ENCODE measurements at regions not wholly inside any gene's neighbourhood (a gene's known extent, or its start where the extent isn't known, plus 50 kb on each side); places are given as distances from the start of the nearest gene placed in this dataset.
A peak's percentile ranks its signal among the peaks of the same experiment; 100 is the strongest.

- no peak for DNase-seq
- Histone ChIP-seq H3K79me2 (ENCODE audit: insufficient read depth, low read length) (no peaks in the 10 kb centered on the region), H3K27me3 (ENCODE audit: insufficient read depth, low read length, poor library complexity) (no peaks in the 10 kb centered on the region), H3K4me3 (ENCODE audit: low read depth in 1 of 2, low read length in 2 of 2) (no peak overlapping the region), H3K9me3 (ENCODE audit: insufficient read depth, low read length, severe bottlenecking) (no peaks in the 10 kb centered on the region), H3K9ac (ENCODE audit: low read depth, low read length) (no peak overlapping the region), H4K20me1 (ENCODE audit: insufficient read depth, low read length) (no peaks in the 10 kb centered on the region), H3K4me2 (ENCODE audit: insufficient read depth, low read length) (no peak overlapping the region), H3K27ac (ENCODE audit: low read length) (no peak overlapping the region), H3K4me1 (ENCODE audit: insufficient read depth, low read length) (no peaks in the 10 kb centered on the region), H3K36me3 (ENCODE audit: insufficient read depth, low read length) (no peaks in the 10 kb centered on the region), H2AFZ (ENCODE audit: low read depth, low read length) (no peak overlapping the region)
- TF ChIP-seq CTCF (IDR thresholded peaks at IDR 0.05; ENCODE audit: borderline replicate concordance, extremely low read depth, low read length, poor library complexity, severe bottlenecking) = no peak
- TF ChIP-seq EZH2 (IDR thresholded peaks at IDR 0.05; ENCODE audit: borderline replicate concordance, low read depth, low read length, severe bottlenecking) = no peak
- ATAC-seq (ENCODE audit: insufficient read depth, low read depth) = no peak
Measured at GRCh38 chr14:51321036-51321435, 81.0 kb downstream of the TMX1 start.

GRCh38 chr14:51323492-51323891 is 83.4 kb downstream of the TMX1 start:
- no peak overlapping the region for H3K9ac ChIP-seq (ENCODE audit: low read depth, low read length)
- H3K79me2 ChIP-seq (ENCODE audit: insufficient read depth, low read length) = no peaks in the 10 kb centered on the region
- no peak overlapping the region for H3K4me3 ChIP-seq (ENCODE audit: low read depth in 1 of 2, low read length in 2 of 2)
- H4K20me1 ChIP-seq (ENCODE audit: insufficient read depth, low read length) = no peaks in the 10 kb centered on the region
- no peak overlapping the region for H3K4me2 ChIP-seq (ENCODE audit: insufficient read depth, low read length)
- ATAC-seq (ENCODE audit: insufficient read depth, low read depth) (no peak), DNase-seq (no peak)
- TF ChIP-seq EZH2 (IDR thresholded peaks at IDR 0.05; ENCODE audit: borderline replicate concordance, low read depth, low read length, severe bottlenecking) (no peak), CTCF (IDR thresholded peaks at IDR 0.05; ENCODE audit: borderline replicate concordance, extremely low read depth, low read length, poor library complexity, severe bottlenecking) (no peak)
- no peaks in the 10 kb centered on the region for H3K36me3 ChIP-seq (ENCODE audit: insufficient read depth, low read length)
- no peak overlapping the region for H3K27ac ChIP-seq (ENCODE audit: low read length)
- H3K4me1 ChIP-seq (ENCODE audit: insufficient read depth, low read length) = peaks cover 11% of the 10 kb centered on the region
- no peaks in the 10 kb centered on the region for H3K9me3 ChIP-seq (ENCODE audit: insufficient read depth, low read length, severe bottlenecking)
- H3K27me3 ChIP-seq (ENCODE audit: insufficient read depth, low read length, poor library complexity) = no peaks in the 10 kb centered on the region
- H2AFZ ChIP-seq (ENCODE audit: low read depth, low read length) = no peak overlapping the region

GRCh38 chr14:51327376-51327775 is 87.3 kb downstream of the TMX1 start:
- no peak for ATAC-seq (ENCODE audit: insufficient read depth, low read depth)
- Histone ChIP-seq H3K36me3 (ENCODE audit: insufficient read depth, low read length) (no peaks in the 10 kb centered on the region), H3K27ac (ENCODE audit: low read length) (no peak overlapping the region), H3K79me2 (ENCODE audit: insufficient read depth, low read length) (no peaks in the 10 kb centered on the region), H2AFZ (ENCODE audit: low read depth, low read length) (no peak overlapping the region), H4K20me1 (ENCODE audit: insufficient read depth, low read length) (no peaks in the 10 kb centered on the region), H3K4me1 (ENCODE audit: insufficient read depth, low read length) (peaks cover 16% of the 10 kb centered on the region), H3K4me2 (ENCODE audit: insufficient read depth, low read length) (0 out of 2 replicates have a peak overlapping the region, but pooled peaks have one; percentile 52), H3K9ac (ENCODE audit: low read depth, low read length) (no peak overlapping the region), H3K4me3 (ENCODE audit: low read depth in 1 of 2, low read length in 2 of 2) (no peak overlapping the region), H3K9me3 (ENCODE audit: insufficient read depth, low read length, severe bottlenecking) (no peaks in the 10 kb centered on the region), H3K27me3 (ENCODE audit: insufficient read depth, low read length, poor library complexity) (no peaks in the 10 kb centered on the region)
- no peak for DNase-seq
- TF ChIP-seq CTCF (IDR thresholded peaks at IDR 0.05; ENCODE audit: borderline replicate concordance, extremely low read depth, low read length, poor library complexity, severe bottlenecking) = no peak
- TF ChIP-seq EZH2 (IDR thresholded peaks at IDR 0.05; ENCODE audit: borderline replicate concordance, low read depth, low read length, severe bottlenecking) = no peak
